ENCODE measurements at regions not wholly inside any gene's neighbourhood (a gene's known extent, or its start where the extent isn't known, plus 50 kb on each side); places are given as distances from the start of the nearest gene placed in this dataset.

GRCh38 chr13:39963612-39964011 is 308.1 kb downstream of the COG6 start:
- TF ChIP-seq EZH2 (IDR thresholded peaks at IDR 0.05; ENCODE audit: borderline replicate concordance, low read length) (no peak), CTCF (IDR thresholded peaks at IDR 0.05; ENCODE audit: low read length) (no peak)
